ENCODE measurements at regions not wholly inside any gene's neighbourhood (a gene's known extent, or its start where the extent isn't known, plus 50 kb on each side); places are given as distances from the start of the nearest gene placed in this dataset.
"Not testable (repeated sequence)": the region's sequence is repeated elsewhere in the genome, so short reads cannot be mapped to it uniquely, and the experiment has no call there.

DNA sequence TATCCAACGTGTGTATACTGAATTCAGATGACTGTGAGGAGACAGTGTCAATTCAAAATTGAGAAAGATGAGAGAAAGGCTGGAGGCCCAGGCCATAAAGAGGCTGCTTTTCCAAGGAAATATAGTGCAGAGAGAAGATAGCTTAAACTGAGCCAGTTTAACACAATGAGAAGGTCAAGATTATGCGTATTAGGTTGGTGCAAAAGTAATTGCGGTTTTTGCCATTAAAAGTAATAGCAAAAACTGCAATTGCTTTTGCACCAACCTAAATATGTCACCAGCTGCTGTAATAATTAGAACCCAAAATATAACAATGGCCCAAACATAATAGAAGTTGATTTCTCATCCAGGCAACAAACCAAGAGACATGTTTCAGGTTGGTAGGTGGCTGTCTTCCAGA is 148.7 kb upstream of the ATP5MC3 start:
- no peak overlapping the region for H3K4me3 Mint-ChIP-seq (ENCODE audit: unreplicated experiment)
- H3K27me3 Mint-ChIP-seq (ENCODE audit: unreplicated experiment), result no peaks in the 10 kb centered on the region
- no peak overlapping the region for H3K27ac Mint-ChIP-seq (ENCODE audit: unreplicated experiment)
- no peaks in the 10 kb centered on the region for H3K36me3 Mint-ChIP-seq (ENCODE audit: unreplicated experiment)
- no peaks in the 10 kb centered on the region for H3K4me1 Mint-ChIP-seq (ENCODE audit: unreplicated experiment)
- no peak for TF ChIP-seq CTCF (IDR thresholded peaks at IDR 0.05)
- DNase-seq (ENCODE audit: extremely low spot score, unreplicated experiment), result no peak
- peaks cover 16% of the 10 kb centered on the region for H3K9me3 Mint-ChIP-seq (ENCODE audit: unreplicated experiment)

DNA sequence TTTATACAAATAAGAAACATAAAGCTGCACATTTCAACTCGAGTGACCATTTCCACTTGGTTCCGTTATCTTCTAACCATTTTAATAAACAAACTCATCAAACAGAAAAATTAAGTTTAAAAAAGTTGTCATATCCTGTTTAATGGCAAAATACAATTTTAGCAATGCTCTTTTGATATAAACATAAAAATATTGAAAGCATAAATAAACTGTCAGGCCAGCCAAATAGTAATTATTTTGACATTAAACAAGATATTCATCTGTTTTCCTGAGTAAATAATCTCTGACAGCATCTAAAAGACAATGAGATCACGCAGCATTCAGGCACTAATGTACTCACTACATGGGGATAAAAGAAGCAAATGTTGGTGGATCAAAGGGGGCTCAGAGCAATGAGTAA is 145.3 kb upstream of the ATP5MC3 start:
- Mint-ChIP-seq H3K4me1 (ENCODE audit: unreplicated experiment) (no peaks in the 10 kb centered on the region), H3K4me3 (ENCODE audit: unreplicated experiment) (no peak overlapping the region), H3K27ac (ENCODE audit: unreplicated experiment) (no peak overlapping the region), H3K27me3 (ENCODE audit: unreplicated experiment) (no peaks in the 10 kb centered on the region), H3K36me3 (ENCODE audit: unreplicated experiment) (no peaks in the 10 kb centered on the region), H3K9me3 (ENCODE audit: unreplicated experiment) (peaks cover 16% of the 10 kb centered on the region)
- TF ChIP-seq CTCF (IDR thresholded peaks at IDR 0.05), result no peak
- no peak for DNase-seq (ENCODE audit: extremely low spot score, unreplicated experiment)

GRCh38 chr2:175326164-175326563 is 144.7 kb upstream of the ATP5MC3 start:
- not testable (repeated sequence) for DNase-seq (ENCODE audit: extremely low spot score, unreplicated experiment); H3K27ac Mint-ChIP-seq (ENCODE audit: unreplicated experiment); H3K36me3 Mint-ChIP-seq (ENCODE audit: unreplicated experiment); H3K4me3 Mint-ChIP-seq (ENCODE audit: unreplicated experiment); H3K27me3 Mint-ChIP-seq (ENCODE audit: unreplicated experiment); H3K4me1 Mint-ChIP-seq (ENCODE audit: unreplicated experiment)
- H3K9me3 Mint-ChIP-seq (ENCODE audit: unreplicated experiment), result peaks cover 16% of the 10 kb centered on the region

GRCh38 chr2:175323162-175323561 is 141.7 kb upstream of the ATP5MC3 start:
- DNase-seq (ENCODE audit: extremely low spot score, unreplicated experiment), result no peak
- no peaks in the 10 kb centered on the region for H3K36me3 Mint-ChIP-seq (ENCODE audit: unreplicated experiment)
- H3K9me3 Mint-ChIP-seq (ENCODE audit: unreplicated experiment), result peaks cover 16% of the 10 kb centered on the region
- peaks cover 7% of the 10 kb centered on the region for H3K27me3 Mint-ChIP-seq (ENCODE audit: unreplicated experiment)
- H3K27ac Mint-ChIP-seq (ENCODE audit: unreplicated experiment), result no peak overlapping the region
- H3K4me1 Mint-ChIP-seq (ENCODE audit: unreplicated experiment), result no peaks in the 10 kb centered on the region
- TF ChIP-seq CTCF (IDR thresholded peaks at IDR 0.05), result no peak
- no peak overlapping the region for H3K4me3 Mint-ChIP-seq (ENCODE audit: unreplicated experiment)

DNA sequence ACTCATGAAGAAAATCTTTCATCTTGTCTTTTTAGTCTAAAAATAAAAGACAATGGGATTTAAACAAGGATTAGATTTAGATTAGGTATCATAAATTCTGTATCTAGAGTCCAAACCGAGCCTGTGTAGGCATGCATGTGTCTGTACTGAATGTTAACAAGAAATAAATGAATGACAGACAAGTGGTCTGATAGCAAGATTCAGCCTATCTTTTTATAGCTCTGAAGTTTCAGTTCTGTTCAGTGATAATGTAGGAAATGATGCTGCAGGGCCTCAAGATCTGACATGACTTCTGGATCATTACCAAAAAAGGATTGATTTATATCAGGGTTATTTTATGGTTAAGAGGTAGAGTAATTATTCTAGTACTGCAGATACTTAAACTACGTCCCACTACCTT is 137.0 kb upstream of the ATP5MC3 start:
- no peak for TF ChIP-seq CTCF (IDR thresholded peaks at IDR 0.05)
- Mint-ChIP-seq H3K4me3 (ENCODE audit: unreplicated experiment) (no peak overlapping the region), H3K27me3 (ENCODE audit: unreplicated experiment) (peaks cover 20% of the 10 kb centered on the region), H3K36me3 (ENCODE audit: unreplicated experiment) (no peaks in the 10 kb centered on the region), H3K27ac (ENCODE audit: unreplicated experiment) (no peak overlapping the region), H3K9me3 (ENCODE audit: unreplicated experiment) (no peaks in the 10 kb centered on the region), H3K4me1 (ENCODE audit: unreplicated experiment) (no peaks in the 10 kb centered on the region)
- DNase-seq (ENCODE audit: extremely low spot score, unreplicated experiment), result no peak

- Mint-ChIP-seq H3K27ac (ENCODE audit: unreplicated experiment) (no peak overlapping the region), H3K4me1 (ENCODE audit: unreplicated experiment) (no peaks in the 10 kb centered on the region), H3K27me3 (ENCODE audit: unreplicated experiment) (peaks cover 26% of the 10 kb centered on the region), H3K9me3 (ENCODE audit: unreplicated experiment) (no peaks in the 10 kb centered on the region), H3K36me3 (ENCODE audit: unreplicated experiment) (no peaks in the 10 kb centered on the region), H3K4me3 (ENCODE audit: unreplicated experiment) (no peak overlapping the region)
- TF ChIP-seq CTCF (IDR thresholded peaks at IDR 0.05), result no peak
- DNase-seq (ENCODE audit: extremely low spot score, unreplicated experiment), result no peak
These were observed 136.2 kb upstream of the ATP5MC3 start for GRCh38 chr2:175317751-175318150.

Data from osteocyte (in vitro differentiated cells).